C4-2B (cell line): ENCODE measurements at regions not wholly inside any gene's neighbourhood (a gene's known extent, or its start where the extent isn't known, plus 50 kb on each side); places are given as distances from the start of the nearest gene placed in this dataset.

Source experiments
- ZFX ChIP-seq: fragments of 450-650 bp; IDR thresholded peaks from 2 replicates; pipeline ENCODE4 v1.6.1; 2017
- TF ChIP-seq, protein P1 (sequence below): fragments of 450-650 bp; conservative IDR thresholded peaks from 2 replicates; pipeline ENCODE4 v1.5.1; 2017; ENCODE audit warnings: mild to moderate bottlenecking

DNA sequence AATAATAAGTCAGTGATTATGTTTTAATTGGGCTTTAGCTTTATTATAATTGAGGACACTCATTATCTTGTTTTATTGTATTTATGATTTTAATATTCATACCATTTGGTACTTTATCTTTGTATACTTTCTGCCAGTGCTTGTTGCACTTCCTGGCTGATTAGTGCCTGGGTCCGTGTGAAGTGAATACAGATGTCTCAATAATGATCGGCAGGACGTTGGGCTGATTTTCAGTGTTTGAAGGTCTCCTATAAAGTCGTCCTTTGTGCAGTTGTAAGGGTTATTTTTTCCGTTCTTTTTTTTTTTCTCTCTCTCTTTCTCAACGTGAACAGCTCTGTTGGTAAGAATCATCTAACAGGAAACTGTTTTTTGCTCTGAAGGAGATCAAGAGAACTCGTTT, 450.0 kb upstream of the POU3F2 start:
- TF ChIP-seq, protein P1, sequence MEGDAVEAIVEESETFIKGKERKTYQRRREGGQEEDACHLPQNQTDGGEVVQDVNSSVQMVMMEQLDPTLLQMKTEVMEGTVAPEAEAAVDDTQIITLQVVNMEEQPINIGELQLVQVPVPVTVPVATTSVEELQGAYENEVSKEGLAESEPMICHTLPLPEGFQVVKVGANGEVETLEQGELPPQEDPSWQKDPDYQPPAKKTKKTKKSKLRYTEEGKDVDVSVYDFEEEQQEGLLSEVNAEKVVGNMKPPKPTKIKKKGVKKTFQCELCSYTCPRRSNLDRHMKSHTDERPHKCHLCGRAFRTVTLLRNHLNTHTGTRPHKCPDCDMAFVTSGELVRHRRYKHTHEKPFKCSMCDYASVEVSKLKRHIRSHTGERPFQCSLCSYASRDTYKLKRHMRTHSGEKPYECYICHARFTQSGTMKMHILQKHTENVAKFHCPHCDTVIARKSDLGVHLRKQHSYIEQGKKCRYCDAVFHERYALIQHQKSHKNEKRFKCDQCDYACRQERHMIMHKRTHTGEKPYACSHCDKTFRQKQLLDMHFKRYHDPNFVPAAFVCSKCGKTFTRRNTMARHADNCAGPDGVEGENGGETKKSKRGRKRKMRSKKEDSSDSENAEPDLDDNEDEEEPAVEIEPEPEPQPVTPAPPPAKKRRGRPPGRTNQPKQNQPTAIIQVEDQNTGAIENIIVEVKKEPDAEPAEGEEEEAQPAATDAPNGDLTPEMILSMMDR, result no peak
- no peak for TF ChIP-seq ZFX
